HepG2 (cell line): ENCODE measurements at regions not wholly inside any gene's neighbourhood (a gene's known extent, or its start where the extent isn't known, plus 50 kb on each side); places are given as distances from the start of the nearest gene placed in this dataset.

Experiments
- ARID4A ChIP-seq: sonication (generic); formaldehyde crosslinking; IDR thresholded peaks from 2 replicates; pipeline ENCODE4 v1.5.0; 2020; ENCODE audit warnings: mild to moderate bottlenecking, missing genetic modification reagents, borderline replicate concordance
- FLYWCH1 ChIP-seq: sonication (generic); formaldehyde crosslinking; IDR thresholded peaks from 2 replicates; pipeline ENCODE4 v1.8.1; 2023; ENCODE audit warnings: mild to moderate bottlenecking, missing genetic modification reagents
- KDM2A ChIP-seq: sonication (generic); formaldehyde crosslinking; IDR thresholded peaks from 2 replicates; pipeline ENCODE4 v1.4.0; 2020; ENCODE audit warnings: low read depth, missing genetic modification reagents, borderline replicate concordance
- PLRG1 ChIP-seq: fragments of 450-650 bp; conservative IDR thresholded peaks from 2 replicates; pipeline ENCODE4 v1.6.1; 2016
- TRAFD1 ChIP-seq: sonication (generic); formaldehyde crosslinking; IDR thresholded peaks from 2 replicates; pipeline ENCODE4 v1.5.1; 2020; ENCODE audit warnings: missing genetic modification reagents, mild to moderate bottlenecking, borderline replicate concordance
- ZBTB42 ChIP-seq: sonication (generic); formaldehyde crosslinking; IDR thresholded peaks from 2 replicates; pipeline ENCODE4 v1.5.0; 2020; ENCODE audit warnings: mild to moderate bottlenecking, missing genetic modification reagents
- ZNF691 ChIP-seq: sonication (generic); formaldehyde crosslinking; IDR thresholded peaks from 2 replicates; pipeline ENCODE4 v1.4.0; 2020; ENCODE audit warnings: missing genetic modification reagents, low read depth, mild to moderate bottlenecking, borderline replicate concordance
- TF ChIP-seq, protein P1 (sequence below): IDR thresholded peaks from 2 replicates; pipeline ENCODE4 v1.6.1; 2016
- TF ChIP-seq, protein P2 (sequence below): sonication (generic); formaldehyde crosslinking; IDR thresholded peaks from 2 replicates; pipeline ENCODE4 v1.4.0; 2020; ENCODE audit warnings: missing genetic modification reagents
- TF ChIP-seq, protein P3 (sequence below): sonication (generic); formaldehyde crosslinking; IDR thresholded peaks from 2 replicates; pipeline ENCODE4 v1.4.0; 2020; ENCODE audit warnings: mild to moderate bottlenecking, missing genetic modification reagents

DNA sequence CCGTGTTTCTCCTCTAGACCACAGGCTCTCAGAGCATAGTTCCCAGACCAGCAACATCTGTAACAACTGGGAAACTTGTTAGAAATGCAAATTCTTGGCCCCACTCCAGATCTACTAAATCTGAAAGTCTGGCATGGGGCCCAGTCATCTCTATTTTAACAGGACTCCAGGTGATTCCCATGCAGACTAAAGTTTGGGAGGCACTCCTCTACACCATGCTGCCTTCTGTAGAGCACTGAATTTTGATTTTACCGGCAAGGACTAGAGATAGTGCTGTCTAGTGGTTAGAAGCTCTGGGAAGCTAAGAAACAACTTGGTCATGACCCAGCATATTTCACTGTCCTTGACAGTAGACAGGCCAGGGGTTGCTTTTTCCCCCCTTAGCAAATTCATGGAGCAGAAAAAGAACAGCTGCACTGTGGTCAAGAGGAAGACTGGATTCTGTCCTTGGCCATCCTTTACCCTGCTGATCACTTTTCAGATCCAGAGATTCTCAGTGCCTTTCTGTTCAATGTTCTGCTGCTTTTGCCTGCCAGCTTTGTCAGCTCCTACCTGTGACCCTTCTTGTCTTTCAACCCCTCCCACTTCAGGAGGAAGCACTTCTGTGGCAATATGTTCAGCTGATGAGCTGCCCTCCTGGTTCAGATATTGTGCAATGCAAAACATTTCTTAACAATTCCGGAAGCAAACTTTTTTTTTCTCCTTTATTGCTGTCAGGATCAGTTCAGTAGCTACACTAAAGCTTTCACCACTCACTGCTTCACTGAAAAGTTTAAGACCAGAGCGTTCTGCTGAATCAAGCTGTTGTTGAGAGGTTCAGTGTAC lies 133.8 kb upstream of the NUDT4 start (continued):
- TF ChIP-seq, protein P1, sequence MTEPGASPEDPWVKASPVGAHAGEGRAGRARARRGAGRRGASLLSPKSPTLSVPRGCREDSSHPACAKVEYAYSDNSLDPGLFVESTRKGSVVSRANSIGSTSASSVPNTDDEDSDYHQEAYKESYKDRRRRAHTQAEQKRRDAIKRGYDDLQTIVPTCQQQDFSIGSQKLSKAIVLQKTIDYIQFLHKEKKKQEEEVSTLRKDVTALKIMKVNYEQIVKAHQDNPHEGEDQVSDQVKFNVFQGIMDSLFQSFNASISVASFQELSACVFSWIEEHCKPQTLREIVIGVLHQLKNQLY (CRISPR knock-in tag): peak; percentile 75; the same call in 1 of the 2 replicates
- TF ChIP-seq ZNF691 (CRISPR knock-in tag) (no peak), FLYWCH1 (CRISPR knock-in tag) (no peak), ARID4A (CRISPR knock-in tag) (peak; percentile 52; the same call in 1 of the 2 replicates), ZBTB42 (no peak), KDM2A (CRISPR knock-in tag) (no peak), PLRG1 (no peak), TRAFD1 (CRISPR knock-in tag) (no peak)
- TF ChIP-seq, protein P2, sequence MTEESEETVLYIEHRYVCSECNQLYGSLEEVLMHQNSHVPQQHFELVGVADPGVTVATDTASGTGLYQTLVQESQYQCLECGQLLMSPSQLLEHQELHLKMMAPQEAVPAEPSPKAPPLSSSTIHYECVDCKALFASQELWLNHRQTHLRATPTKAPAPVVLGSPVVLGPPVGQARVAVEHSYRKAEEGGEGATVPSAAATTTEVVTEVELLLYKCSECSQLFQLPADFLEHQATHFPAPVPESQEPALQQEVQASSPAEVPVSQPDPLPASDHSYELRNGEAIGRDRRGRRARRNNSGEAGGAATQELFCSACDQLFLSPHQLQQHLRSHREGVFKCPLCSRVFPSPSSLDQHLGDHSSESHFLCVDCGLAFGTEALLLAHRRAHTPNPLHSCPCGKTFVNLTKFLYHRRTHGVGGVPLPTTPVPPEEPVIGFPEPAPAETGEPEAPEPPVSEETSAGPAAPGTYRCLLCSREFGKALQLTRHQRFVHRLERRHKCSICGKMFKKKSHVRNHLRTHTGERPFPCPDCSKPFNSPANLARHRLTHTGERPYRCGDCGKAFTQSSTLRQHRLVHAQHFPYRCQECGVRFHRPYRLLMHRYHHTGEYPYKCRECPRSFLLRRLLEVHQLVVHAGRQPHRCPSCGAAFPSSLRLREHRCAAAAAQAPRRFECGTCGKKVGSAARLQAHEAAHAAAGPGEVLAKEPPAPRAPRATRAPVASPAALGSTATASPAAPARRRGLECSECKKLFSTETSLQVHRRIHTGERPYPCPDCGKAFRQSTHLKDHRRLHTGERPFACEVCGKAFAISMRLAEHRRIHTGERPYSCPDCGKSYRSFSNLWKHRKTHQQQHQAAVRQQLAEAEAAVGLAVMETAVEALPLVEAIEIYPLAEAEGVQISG: peak; percentile 44; the same call in 1 of the 2 replicates
- TF ChIP-seq, protein P3, sequence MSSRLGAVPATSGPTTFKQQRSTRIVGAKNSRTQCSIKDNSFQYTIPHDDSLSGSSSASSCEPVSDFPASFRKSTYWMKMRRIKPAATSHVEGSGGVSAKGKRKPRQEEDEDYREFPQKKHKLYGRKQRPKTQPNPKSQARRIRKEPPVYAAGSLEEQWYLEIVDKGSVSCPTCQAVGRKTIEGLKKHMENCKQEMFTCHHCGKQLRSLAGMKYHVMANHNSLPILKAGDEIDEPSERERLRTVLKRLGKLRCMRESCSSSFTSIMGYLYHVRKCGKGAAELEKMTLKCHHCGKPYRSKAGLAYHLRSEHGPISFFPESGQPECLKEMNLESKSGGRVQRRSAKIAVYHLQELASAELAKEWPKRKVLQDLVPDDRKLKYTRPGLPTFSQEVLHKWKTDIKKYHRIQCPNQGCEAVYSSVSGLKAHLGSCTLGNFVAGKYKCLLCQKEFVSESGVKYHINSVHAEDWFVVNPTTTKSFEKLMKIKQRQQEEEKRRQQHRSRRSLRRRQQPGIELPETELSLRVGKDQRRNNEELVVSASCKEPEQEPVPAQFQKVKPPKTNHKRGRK: no peak
